Left lung (tissue), 4 donors: ENCODE measurements at regions not wholly inside any gene's neighbourhood (a gene's known extent, or its start where the extent isn't known, plus 50 kb on each side); places are given as distances from the start of the nearest gene placed in this dataset.

Experiments
- ATAC-seq: fragments of 200-7000 bp; cut with Tn5 transposase; one replicate; pipeline ENCODE4 v1.9.1; 2020; ENCODE audit warnings: moderate library complexity
- DNase-seq, 4 donors: peaks; one replicate each; pipeline ENCODE4 v3.0.0-alpha.2; 2013 to 2020
- H3K27ac ChIP-seq, 2 donors: fragments of 200-600 bp; sonication (generic) in 1 of 2; one replicate each; pipeline versions ENCODE4 v1.5.0 to v1.8.0; 2020 to 2021
- H3K27me3 ChIP-seq, 2 donors: fragments of 200-600 bp; sonication (generic) in 1 of 2; one replicate each; pipeline versions ENCODE4 v1.5.0 to v1.8.0; 2020 to 2021
- H3K36me3 ChIP-seq, 2 donors: fragments of 200-600 bp; sonication (generic) in 1 of 2; one replicate each; pipeline versions ENCODE4 v1.5.0 to v1.8.0; 2020 to 2021
- H3K4me1 ChIP-seq, 2 donors: fragments of 200-600 bp; one replicate each; pipeline ENCODE4 v1.8.0; 2021
- H3K4me3 ChIP-seq, 2 donors: fragments of 200-600 bp; sonication (generic) in 1 of 2; one replicate each; pipeline versions ENCODE4 v1.5.0 to v1.8.0; 2020 to 2021; ENCODE audit warnings: mild to moderate bottlenecking in 1 of 2
- H3K9me3 ChIP-seq, 2 donors: fragments of 200-600 bp; sonication (generic) in 1 of 2; one replicate each; pipeline versions ENCODE4 v1.5.0 to v1.8.0; 2020 to 2021
- CTCF ChIP-seq, 2 donors: fragments of 200-600 bp; sonication (generic) in 1 of 2; IDR thresholded peaks; one replicate each; pipeline versions ENCODE4 v1.5.0 to v1.8.0; 2021; ENCODE audit warnings: antibody characterized with exemption in 2 of 2
- intact Hi-C, 2 donors: fragments of 100-400 bp; cut with DNase I; formaldehyde crosslinking; loops; one replicate each; pipeline versions ENCODE4 v1.11.2 to v1.14.2; 2022
- donor health status: DM: no; HTN: yes; CAD: no.
- donor health status: DM: no; HTN: no; CAD: no.

DNA sequence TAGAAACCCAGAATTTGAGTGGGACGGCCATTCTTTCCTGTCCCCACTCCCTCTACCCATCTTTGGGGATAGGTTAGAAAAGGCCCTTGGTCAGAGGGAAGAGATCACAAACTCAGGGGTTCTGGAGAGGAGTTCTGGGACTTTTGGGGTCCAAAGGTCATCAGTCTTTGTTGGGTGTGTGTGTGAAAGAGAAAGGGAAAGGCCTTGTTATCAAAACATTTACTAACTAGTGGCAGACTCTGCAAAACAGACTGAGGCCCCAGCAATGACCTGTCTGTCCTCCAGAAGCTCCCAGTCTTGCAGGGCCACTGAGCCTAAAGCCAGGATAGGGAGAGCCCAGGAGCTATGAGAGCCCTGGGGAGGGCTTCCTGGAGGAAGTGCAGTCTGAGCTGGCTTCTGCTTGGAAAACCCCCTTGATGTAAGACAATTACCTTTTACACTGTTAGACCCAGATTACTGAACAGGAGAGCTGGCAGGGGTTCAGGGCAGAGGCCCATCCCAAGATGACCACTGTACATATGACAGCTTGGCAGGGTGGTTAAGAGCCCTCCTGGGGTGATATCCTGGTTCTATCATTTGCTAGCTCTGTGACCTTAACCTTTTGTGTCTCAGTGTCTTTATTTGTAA is 429.1 kb upstream of the CCDC196 start:
- TF ChIP-seq CTCF (IDR thresholded peaks at IDR 0.05) = no peak
- H3K36me3 ChIP-seq = no peaks in the 10 kb centered on the region
- no peak for ATAC-seq
- H3K9me3 ChIP-seq = peaks cover 0 to 5% of the 10 kb centered on the region in 2 donors
- no peaks in the 10 kb centered on the region for H3K4me1 ChIP-seq
- no peak for DNase-seq
- no peak overlapping the region for H3K27ac ChIP-seq
- intact Hi-C loops = no loop called here
- H3K4me3 ChIP-seq = no peak overlapping the region
- no peaks in the 10 kb centered on the region for H3K27me3 ChIP-seq

GRCh38 chr14:66065188-66065587 is 421.0 kb upstream of the CCDC196 start:
- no peaks in the 10 kb centered on the region for H3K27me3 ChIP-seq
- H3K27ac ChIP-seq = no peak overlapping the region
- H3K4me1 ChIP-seq = no peaks in the 10 kb centered on the region
- DNase-seq (no peak), ATAC-seq (no peak)
- intact Hi-C loops = no loop called here
- no peaks in the 10 kb centered on the region for H3K9me3 ChIP-seq
- no peaks in the 10 kb centered on the region for H3K36me3 ChIP-seq
- H3K4me3 ChIP-seq = no peak overlapping the region
- no peak for TF ChIP-seq CTCF (IDR thresholded peaks at IDR 0.05)

DNA sequence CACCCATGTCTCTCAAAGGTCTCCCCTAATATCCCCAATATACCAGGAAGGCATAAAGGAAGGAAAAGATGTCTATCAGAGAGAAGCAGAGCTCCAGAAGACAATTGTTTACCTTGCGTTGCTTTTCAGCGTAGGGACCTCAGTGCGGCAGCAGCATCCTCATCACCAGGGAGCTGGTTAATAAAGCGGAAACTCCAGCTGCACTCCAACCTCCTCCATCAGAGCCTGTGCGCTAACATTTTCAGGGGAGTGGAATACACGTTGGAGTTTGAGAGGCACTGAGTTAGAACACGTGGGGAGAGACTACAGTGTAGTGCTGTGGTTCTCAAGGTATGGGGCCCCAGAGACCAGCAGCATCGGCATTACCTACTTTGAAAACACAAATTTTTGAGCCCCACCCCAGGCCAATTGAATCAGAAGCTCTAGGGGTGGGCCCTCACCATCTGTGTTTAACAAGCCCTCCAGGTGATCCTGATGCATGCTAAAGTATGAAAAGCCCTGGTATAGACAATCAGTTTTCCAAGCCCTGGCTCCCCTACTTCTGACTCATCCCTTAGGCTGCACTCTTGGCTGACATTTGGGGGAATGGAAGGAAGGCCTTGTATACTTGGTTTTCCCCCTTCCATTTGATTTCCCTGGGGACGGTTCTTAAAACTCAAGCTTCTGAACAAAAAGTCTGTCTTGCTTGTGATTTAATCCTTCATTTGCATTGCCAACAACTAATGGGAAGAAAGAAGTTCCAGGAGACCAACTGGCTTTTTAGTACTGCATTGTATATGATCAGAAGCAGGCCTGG is 419.0 kb upstream of the CCDC196 start:
- TF ChIP-seq CTCF (IDR thresholded peaks at IDR 0.05) = no peak
- intact Hi-C loops = no loop called here
- no peak for DNase-seq
- H3K9me3 ChIP-seq = no peaks in the 10 kb centered on the region
- no peaks in the 10 kb centered on the region for H3K4me1 ChIP-seq
- H3K27ac ChIP-seq = no peak overlapping the region
- no peak for ATAC-seq
- no peaks in the 10 kb centered on the region for H3K36me3 ChIP-seq
- no peaks in the 10 kb centered on the region for H3K27me3 ChIP-seq
- no peak overlapping the region for H3K4me3 ChIP-seq

DNA sequence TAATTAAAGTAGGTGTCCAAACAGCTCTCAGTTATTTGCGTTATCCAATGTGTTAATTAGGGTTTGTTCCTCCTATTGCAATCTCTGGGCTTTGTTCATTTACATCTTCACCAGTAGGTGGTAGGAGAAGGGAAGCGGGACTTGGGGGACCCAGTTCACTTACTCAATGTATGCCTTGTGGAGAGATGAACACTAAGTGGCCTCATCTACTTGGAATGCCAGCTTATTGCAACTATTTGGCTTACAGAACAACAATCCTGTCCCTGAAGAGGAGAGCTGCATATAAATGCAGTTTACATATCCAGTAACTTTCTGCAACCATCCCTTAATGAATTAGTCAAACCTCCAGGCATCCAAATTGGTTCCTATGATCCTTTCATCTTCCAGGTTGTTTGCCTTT is 417.1 kb upstream of the CCDC196 start:
- no peaks in the 10 kb centered on the region for H3K4me1 ChIP-seq
- no peak for TF ChIP-seq CTCF (IDR thresholded peaks at IDR 0.05)
- no peak overlapping the region for H3K4me3 ChIP-seq
- no peaks in the 10 kb centered on the region for H3K27me3 ChIP-seq
- no peak overlapping the region for H3K27ac ChIP-seq
- H3K36me3 ChIP-seq = no peaks in the 10 kb centered on the region
- intact Hi-C loops = no loop called here
- no peak for DNase-seq
- no peaks in the 10 kb centered on the region for H3K9me3 ChIP-seq
- ATAC-seq = no peak

DNA sequence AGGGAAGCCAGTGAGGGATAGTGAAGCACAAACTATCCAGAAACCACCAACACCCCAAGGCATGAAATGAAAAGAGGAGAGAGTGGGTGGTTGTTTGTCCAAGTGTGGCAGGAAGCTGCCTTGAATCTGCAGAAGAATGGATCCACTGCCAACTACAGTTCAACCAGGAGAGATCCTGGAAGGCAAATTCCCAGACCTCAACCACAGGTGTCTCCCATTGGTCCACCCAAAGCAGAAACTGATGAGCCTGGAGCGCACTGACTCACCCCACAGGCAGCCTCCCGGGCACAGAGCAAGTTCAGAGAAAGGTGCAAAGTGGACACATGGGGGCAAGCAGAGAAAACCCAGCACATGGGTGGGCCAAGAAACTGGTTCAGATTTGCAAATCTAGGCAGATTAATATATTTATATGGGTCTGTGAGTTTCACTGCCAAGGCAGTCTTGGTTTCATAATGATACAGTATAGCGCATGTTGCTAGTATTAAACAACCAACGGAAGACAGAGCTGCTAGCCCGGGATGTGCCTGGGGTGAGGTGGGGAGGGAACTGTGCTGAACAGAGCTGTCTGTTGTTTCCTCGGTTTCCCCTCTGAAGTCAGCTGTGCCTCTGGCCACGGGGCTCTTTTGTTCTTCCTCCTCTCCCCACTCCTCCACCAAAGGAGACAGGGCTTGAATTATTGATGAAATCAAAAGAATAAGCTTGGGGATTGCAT is 416.2 kb upstream of the CCDC196 start:
- Histone ChIP-seq H3K27me3 (no peaks in the 10 kb centered on the region), H3K4me3 (no peak overlapping the region), H3K27ac (no peak overlapping the region), H3K36me3 (no peaks in the 10 kb centered on the region), H3K9me3 (no peaks in the 10 kb centered on the region), H3K4me1 (no peaks in the 10 kb centered on the region)
- intact Hi-C loops = loop anchor here in 1 of 2 donors (10.0 kb wide), 1 partner anchor 905 kb away; no protein-coding TSS in a partner anchor
- TF ChIP-seq CTCF (IDR thresholded peaks at IDR 0.05) = no peak
- DNase-seq (no peak), ATAC-seq (no peak)
